GM21717 (cell line): ENCODE measurements at regions not wholly inside any gene's neighbourhood (a gene's known extent, or its start where the extent isn't known, plus 50 kb on each side); places are given as distances from the start of the nearest gene placed in this dataset.

Experiments
- ATAC-seq: cut with Tn5 transposase; IDR thresholded peaks from one replicate; pipeline ENCODE4 v1.9.1; 2021; ENCODE audit warnings: mild to moderate bottlenecking, moderate library complexity; ENCODE audit not compliant: unreplicated experiment

- no peak for ATAC-seq
Observed at GRCh38 chr2:62370321-62371250, 135.4 kb downstream of the TMEM17 start.

- ATAC-seq = no peak
Observed at GRCh38 chr2:62369541-62370202, 136.3 kb downstream of the TMEM17 start.

- ATAC-seq = no peak
Observed at GRCh38 chr2:62364791-62365528, 141.0 kb downstream of the TMEM17 start.

- peak; percentile 94 for ATAC-seq
Observed at GRCh38 chr2:62363166-62363565, 142.8 kb downstream of the TMEM17 start.

GRCh38 chr2:62362561-62362960 lies 143.4 kb downstream of the TMEM17 start:
- ATAC-seq = peak; percentile 61

GRCh38 chr2:62361964-62362363 lies 144.0 kb downstream of the TMEM17 start:
- no peak for ATAC-seq

- ATAC-seq = no peak
Observed at GRCh38 chr2:62354771-62355561, 151.0 kb downstream of the TMEM17 start.

- ATAC-seq = no peak
Observed at GRCh38 chr2:62352031-62352430, 154.0 kb downstream of the TMEM17 start.

GRCh38 chr2:62349788-62350187 lies 153.9 kb downstream of the B3GNT2 start:
- ATAC-seq = no peak

GRCh38 chr2:62348700-62349099 lies 152.8 kb downstream of the B3GNT2 start:
- no peak for ATAC-seq

GRCh38 chr2:62347563-62348270 lies 151.8 kb downstream of the B3GNT2 start:
- no peak for ATAC-seq

- ATAC-seq = peak; percentile 88
Observed at GRCh38 chr2:62344472-62344871, 148.6 kb downstream of the B3GNT2 start.

GRCh38 chr2:62343636-62344337 lies 147.9 kb downstream of the B3GNT2 start:
- no peak for ATAC-seq

GRCh38 chr2:62343206-62343605 lies 147.3 kb downstream of the B3GNT2 start:
- ATAC-seq = no peak

- peak; percentile 52 for ATAC-seq
Observed at GRCh38 chr2:62340994-62341484, 145.1 kb downstream of the B3GNT2 start.

- ATAC-seq = no peak
Observed at GRCh38 chr2:62339837-62340236, 143.9 kb downstream of the B3GNT2 start.

GRCh38 chr2:62339413-62339812 lies 143.5 kb downstream of the B3GNT2 start:
- no peak for ATAC-seq

- ATAC-seq = no peak
Observed at GRCh38 chr2:62338111-62338510, 142.2 kb downstream of the B3GNT2 start.

- ATAC-seq = no peak
Observed at GRCh38 chr2:62337403-62337802, 141.5 kb downstream of the B3GNT2 start.
